Endodermal cell (in vitro differentiated cells): ENCODE measurements at regions not wholly inside any gene's neighbourhood (a gene's known extent, or its start where the extent isn't known, plus 50 kb on each side); places are given as distances from the start of the nearest gene placed in this dataset.
A peak's percentile ranks its signal among the peaks of the same experiment; 100 is the strongest.

Experiments used
- DNase-seq: peaks from one replicate; pipeline ENCODE4 v3.0.0-alpha.2; 2017
- H3K27ac ChIP-seq: 2 replicates; pipeline ENCODE4 v1.5.1; 2013; ENCODE audit warnings: mild to moderate bottlenecking, low read depth, low read length, moderate library complexity
- H3K27me3 ChIP-seq: 2 replicates; pipeline ENCODE4 v1.6.1; 2013; ENCODE audit warnings: mild to moderate bottlenecking, low read length, moderate library complexity; ENCODE audit not compliant: insufficient read depth, control insufficient read depth, poor library complexity, severe bottlenecking
- H3K36me3 ChIP-seq: 2 replicates; pipeline ENCODE4 v1.7.0; 2013; ENCODE audit warnings: mild to moderate bottlenecking, low read length, moderate library complexity; ENCODE audit not compliant: control insufficient read depth, insufficient read depth
- H3K4me1 ChIP-seq: one replicate; pipeline ENCODE4 v1.7.0; 2013; ENCODE audit warnings: low read length; ENCODE audit not compliant: control insufficient read depth, insufficient read depth
- H3K4me3 ChIP-seq: 2 replicates; pipeline ENCODE4 v1.5.1; 2013; ENCODE audit warnings: mild to moderate bottlenecking, low read length, moderate library complexity
- H3K9ac ChIP-seq: 2 replicates; pipeline ENCODE4 v1.6.1; 2013; ENCODE audit warnings: mild to moderate bottlenecking, low read length, moderate library complexity; ENCODE audit not compliant: poor library complexity, severe bottlenecking; ENCODE audit errors: extremely low read depth
- H3K9me3 ChIP-seq: 2 replicates; pipeline ENCODE4 v1.6.1; 2013; ENCODE audit warnings: mild to moderate bottlenecking, low read length, moderate library complexity; ENCODE audit not compliant: control insufficient read depth
- H3K27ac Mint-ChIP-seq: 2 replicates; pipeline ENCODE4 v1.8.0; 2020; ENCODE audit warnings: mixed read lengths
- H3K27me3 Mint-ChIP-seq: 2 replicates; pipeline ENCODE4 v1.8.0; 2021; ENCODE audit warnings: mild to moderate bottlenecking, mixed read lengths; ENCODE audit not compliant: insufficient read depth
- H3K36me3 Mint-ChIP-seq: 2 replicates; pipeline ENCODE4 v1.8.0; 2020; ENCODE audit warnings: low read depth, mixed read lengths
- H3K4me1 Mint-ChIP-seq: 2 replicates; pipeline ENCODE4 v1.8.0; 2020; ENCODE audit warnings: mixed read lengths
- H3K4me3 Mint-ChIP-seq: 2 replicates; pipeline ENCODE4 v1.8.0; 2020; ENCODE audit warnings: mild to moderate bottlenecking, moderate library complexity, mixed read lengths
- H3K9me3 Mint-ChIP-seq: 2 replicates; pipeline ENCODE4 v1.8.0; 2020; ENCODE audit warnings: mild to moderate bottlenecking, mixed read lengths
- WGBS, 2 experiments: methylation state at CpG; one replicate each; pipeline versions ENCODE4 v1.1.5 to v1.1.7; 2013; ENCODE audit warnings: missing lambda C conversion rate in 2 of 2, mixed read lengths in 1 of 2; ENCODE audit not compliant: insufficient coverage in 1 of 2, insufficient read length in 1 of 2; 5-methylcytosine and 5-hydroxymethylcytosine counted together
- TF ChIP-seq, protein P1 (sequence below): fragments of 200-600 bp; sonication (generic); conservative IDR thresholded peaks from 2 replicates; pipeline ENCODE4 v1.5.0; 2021; ENCODE audit warnings: antibody characterized with exemption, mild to moderate bottlenecking

GRCh38 chr5:124410539-124411488 is 335.6 kb downstream of the ZNF608 start:
- peaks cover 10% of the 10 kb centered on the region for H3K9me3 ChIP-seq
- Mint-ChIP-seq H3K4me1 (peaks cover 9% of the 10 kb centered on the region), H3K27me3 (no peaks in the 10 kb centered on the region), H3K27ac (no peak overlapping the region), H3K4me3 (no peak overlapping the region), H3K36me3 (peaks cover 2% of the 10 kb centered on the region), H3K9me3 (no peaks in the 10 kb centered on the region)
- H3K4me3 ChIP-seq = no peak overlapping the region
- WGBS, 2 experiments = 90 to 100% methylated on average over 3 of the region's 3 CpGs
- peaks cover 3% of the 10 kb centered on the region for H3K4me1 ChIP-seq
- H3K9ac ChIP-seq = no peak overlapping the region
- no peak for DNase-seq
- TF ChIP-seq, protein P1, sequence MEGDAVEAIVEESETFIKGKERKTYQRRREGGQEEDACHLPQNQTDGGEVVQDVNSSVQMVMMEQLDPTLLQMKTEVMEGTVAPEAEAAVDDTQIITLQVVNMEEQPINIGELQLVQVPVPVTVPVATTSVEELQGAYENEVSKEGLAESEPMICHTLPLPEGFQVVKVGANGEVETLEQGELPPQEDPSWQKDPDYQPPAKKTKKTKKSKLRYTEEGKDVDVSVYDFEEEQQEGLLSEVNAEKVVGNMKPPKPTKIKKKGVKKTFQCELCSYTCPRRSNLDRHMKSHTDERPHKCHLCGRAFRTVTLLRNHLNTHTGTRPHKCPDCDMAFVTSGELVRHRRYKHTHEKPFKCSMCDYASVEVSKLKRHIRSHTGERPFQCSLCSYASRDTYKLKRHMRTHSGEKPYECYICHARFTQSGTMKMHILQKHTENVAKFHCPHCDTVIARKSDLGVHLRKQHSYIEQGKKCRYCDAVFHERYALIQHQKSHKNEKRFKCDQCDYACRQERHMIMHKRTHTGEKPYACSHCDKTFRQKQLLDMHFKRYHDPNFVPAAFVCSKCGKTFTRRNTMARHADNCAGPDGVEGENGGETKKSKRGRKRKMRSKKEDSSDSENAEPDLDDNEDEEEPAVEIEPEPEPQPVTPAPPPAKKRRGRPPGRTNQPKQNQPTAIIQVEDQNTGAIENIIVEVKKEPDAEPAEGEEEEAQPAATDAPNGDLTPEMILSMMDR = peak; percentile 25
- no peaks in the 10 kb centered on the region for H3K36me3 ChIP-seq
- H3K27ac ChIP-seq = no peak overlapping the region
- no peaks in the 10 kb centered on the region for H3K27me3 ChIP-seq

DNA sequence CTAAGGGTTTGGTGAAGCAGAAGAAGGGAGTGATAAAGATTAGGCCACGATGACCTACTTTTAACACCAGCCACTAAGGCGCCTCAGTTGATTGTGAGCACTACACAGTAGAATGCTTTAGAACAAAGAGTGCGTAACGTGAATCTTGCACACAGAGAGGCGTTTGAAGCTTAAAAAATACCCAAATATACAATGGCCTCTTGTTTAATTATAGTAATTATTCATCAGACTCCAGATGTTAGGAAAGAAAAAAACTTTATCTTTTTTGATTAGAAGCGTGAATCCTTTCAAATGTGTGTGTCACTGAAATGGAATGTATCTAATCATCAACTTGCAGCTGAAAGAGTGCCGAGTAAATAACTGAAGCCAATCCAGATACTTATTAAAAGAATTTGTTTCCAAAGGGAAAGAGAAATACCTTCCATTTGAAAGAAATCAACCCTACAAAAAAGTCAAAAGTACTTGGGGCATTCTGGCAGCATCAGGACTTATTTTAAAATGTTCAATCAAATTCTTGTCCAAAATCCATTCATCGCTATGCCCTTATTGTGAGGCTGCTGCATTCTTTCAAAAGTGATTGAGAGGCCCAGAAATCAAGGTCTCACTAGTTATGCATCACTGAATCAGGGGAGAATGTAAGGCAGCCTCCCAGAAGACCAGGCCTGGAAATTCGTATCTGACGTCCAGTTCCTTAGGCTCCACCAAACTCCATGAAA is 337.5 kb downstream of the ZNF608 start:
- Mint-ChIP-seq H3K9me3 (no peaks in the 10 kb centered on the region), H3K27ac (no peak overlapping the region), H3K4me3 (no peak overlapping the region), H3K36me3 (peaks cover 2% of the 10 kb centered on the region), H3K4me1 (peaks cover 5% of the 10 kb centered on the region), H3K27me3 (no peaks in the 10 kb centered on the region)
- no peak overlapping the region for H3K27ac ChIP-seq
- TF ChIP-seq, protein P1 = no peak
- no peak overlapping the region for H3K9ac ChIP-seq
- peaks cover 3% of the 10 kb centered on the region for H3K4me1 ChIP-seq
- 89 to 90% methylated on average over 7 to 10 of the region's 10 CpGs for whole genome bisulfite sequencing, 2 experiments
- peaks cover 12% of the 10 kb centered on the region for H3K9me3 ChIP-seq
- H3K4me3 ChIP-seq = no peak overlapping the region
- DNase-seq = no peak
- H3K27me3 ChIP-seq = no peaks in the 10 kb centered on the region
- no peaks in the 10 kb centered on the region for H3K36me3 ChIP-seq

- H3K4me3 Mint-ChIP-seq = no peak overlapping the region
- no peak overlapping the region for H3K27ac ChIP-seq
Observed at GRCh38 chr5:124404796-124405195, 341.6 kb downstream of the ZNF608 start.

More at GRCh38 chr5:124404796-124405195, 341.6 kb downstream of the ZNF608 start:
- H3K9me3 ChIP-seq = peaks cover 12% of the 10 kb centered on the region
- no peaks in the 10 kb centered on the region for H3K36me3 Mint-ChIP-seq
- H3K4me1 ChIP-seq = peaks cover 7% of the 10 kb centered on the region
- H3K4me1 Mint-ChIP-seq = peaks cover 18% of the 10 kb centered on the region
- no peak overlapping the region for H3K4me3 ChIP-seq
- H3K27me3 ChIP-seq = no peaks in the 10 kb centered on the region
- H3K36me3 ChIP-seq = no peaks in the 10 kb centered on the region
- no peaks in the 10 kb centered on the region for H3K9me3 Mint-ChIP-seq
- WGBS, 2 experiments = 93 to 94% methylated on average over 4 to 5 of the region's 5 CpGs
- TF ChIP-seq, protein P1 = no peak
- no peak overlapping the region for H3K27ac Mint-ChIP-seq
- DNase-seq = no peak
- H3K9ac ChIP-seq = no peak overlapping the region
- no peaks in the 10 kb centered on the region for H3K27me3 Mint-ChIP-seq
